Liver (tissue), 8 donors: ENCODE measurements at regions not wholly inside any gene's neighbourhood (a gene's known extent, or its start where the extent isn't known, plus 50 kb on each side); places are given as distances from the start of the nearest gene placed in this dataset.

Experiments used
- DNase-seq: peaks from one replicate; pipeline ENCODE4 v3.0.0-alpha.2; 2017; ENCODE audit warnings: low spot score
- H3K27ac ChIP-seq, 2 donors: one replicate each; pipeline ENCODE4 v1.7.0; 2013; ENCODE audit warnings: inconsistent platforms in 2 of 2, low read length in 2 of 2, control low read depth in 1 of 2, low read depth in 1 of 2, mild to moderate bottlenecking in 1 of 2
- H3K27me3 ChIP-seq, 4 donors: one replicate each; pipeline versions ENCODE4 v1.6.1 to v1.7.0; 2013; ENCODE audit warnings: low read length in 3 of 4, inconsistent platforms in 1 of 4, mild to moderate bottlenecking in 1 of 4, moderate library complexity in 1 of 4; ENCODE audit not compliant: control insufficient read depth in 4 of 4, insufficient read depth in 4 of 4
- H3K36me3 ChIP-seq, 4 donors: one replicate each; pipeline versions ENCODE4 v1.6.1 to v1.7.0; 2013; ENCODE audit warnings: low read length in 3 of 4, mild to moderate bottlenecking in 3 of 4, low read depth in 1 of 4, moderate library complexity in 1 of 4; ENCODE audit not compliant: control insufficient read depth in 4 of 4, insufficient read depth in 3 of 4
- H3K4me1 ChIP-seq, 4 donors: one replicate each; pipeline versions ENCODE4 v1.6.1 to v1.7.0; 2013; ENCODE audit warnings: low read length in 3 of 4, mild to moderate bottlenecking in 3 of 4, moderate library complexity in 1 of 4; ENCODE audit not compliant: control insufficient read depth in 4 of 4, insufficient read depth in 4 of 4
- H3K4me3 ChIP-seq, 3 donors: one replicate each; pipeline versions ENCODE4 v1.6.1 to v1.7.0; 2013; ENCODE audit warnings: low read length in 3 of 3, control low read depth in 1 of 3, low read depth in 1 of 3, mild to moderate bottlenecking in 1 of 3
- H3K9ac ChIP-seq, 2 donors: one replicate each; pipeline ENCODE4 v1.7.0; 2013; ENCODE audit warnings: low read length in 2 of 2, mild to moderate bottlenecking in 2 of 2, moderate library complexity in 2 of 2, control low read depth in 1 of 2, low read depth in 1 of 2
- H3K9me3 ChIP-seq, 4 donors: one replicate each; pipeline versions ENCODE4 v1.6.1 to v1.7.0; 2013; ENCODE audit warnings: low read length in 3 of 4; ENCODE audit not compliant: control insufficient read depth in 4 of 4
- ATF3 ChIP-seq: IDR thresholded peaks from 2 replicates; pipeline ENCODE4 v1.6.1; 2016; ENCODE audit warnings: antibody characterized with exemption
- EGR1 ChIP-seq, 2 donors: IDR thresholded peaks; 2 replicates each; pipeline ENCODE4 v1.6.1; 2016 to 2018; ENCODE audit warnings: antibody characterized with exemption in 2 of 2, low read depth in 2 of 2
- FOXA1 ChIP-seq: IDR thresholded peaks from 2 replicates; pipeline ENCODE4 v1.6.1; 2016; ENCODE audit warnings: antibody characterized with exemption
- FOXA2 ChIP-seq: IDR thresholded peaks from 2 replicates; pipeline ENCODE4 v1.6.1; 2016; ENCODE audit warnings: antibody characterized with exemption
- GABPA ChIP-seq, 2 donors: IDR thresholded peaks in 1 of 2; conservative IDR thresholded peaks in 1 of 2; 2 replicates each; pipeline ENCODE4 v1.6.1; 2016; ENCODE audit warnings: antibody characterized with exemption in 2 of 2, mild to moderate bottlenecking in 1 of 2, moderate library complexity in 1 of 2
- HNF4A ChIP-seq, 2 donors: conservative IDR thresholded peaks; 2 replicates each; pipeline ENCODE4 v1.6.1; 2016; ENCODE audit warnings: antibody characterized with exemption in 2 of 2, mild to moderate bottlenecking in 2 of 2
- HNF4G ChIP-seq: IDR thresholded peaks from 2 replicates; pipeline ENCODE4 v1.6.1; 2016; ENCODE audit warnings: antibody characterized with exemption
- MAX ChIP-seq: IDR thresholded peaks from 2 replicates; pipeline ENCODE4 v1.6.1; 2016; ENCODE audit warnings: antibody characterized with exemption
- NR2F2 ChIP-seq: IDR thresholded peaks from 2 replicates; pipeline ENCODE4 v1.6.1; 2016; ENCODE audit warnings: antibody characterized with exemption
- RAD21 ChIP-seq, 2 donors: IDR thresholded peaks; 2 replicates each; pipeline ENCODE4 v1.6.1; 2016; ENCODE audit warnings: antibody characterized with exemption in 2 of 2, mild to moderate bottlenecking in 2 of 2
- REST ChIP-seq: IDR thresholded peaks from 2 replicates; pipeline ENCODE4 v1.6.1; 2016; ENCODE audit warnings: antibody characterized with exemption, mild to moderate bottlenecking
- RXRA ChIP-seq, 2 donors: IDR thresholded peaks; 2 replicates each; pipeline ENCODE4 v1.6.1; 2017 to 2018; ENCODE audit warnings: antibody characterized with exemption in 2 of 2, mild to moderate bottlenecking in 1 of 2
- SP1 ChIP-seq: IDR thresholded peaks from 2 replicates; pipeline ENCODE4 v1.6.1; 2018; ENCODE audit warnings: antibody characterized with exemption, mild to moderate bottlenecking
- TAF1 ChIP-seq: conservative IDR thresholded peaks from 2 replicates; pipeline ENCODE4 v1.6.1; 2016; ENCODE audit warnings: antibody characterized with exemption, mild to moderate bottlenecking
- YY1 ChIP-seq: IDR thresholded peaks from 2 replicates; pipeline ENCODE4 v1.6.1; 2016; ENCODE audit warnings: antibody characterized with exemption, mild to moderate bottlenecking
- ZBTB33 ChIP-seq: IDR thresholded peaks from 2 replicates; pipeline ENCODE4 v1.6.1; 2016; ENCODE audit warnings: antibody characterized with exemption
- whole genome bisulfite sequencing: extraction: QIAGEN DNeasy Blood & Tissue Kit; methylation state at CpG from one replicate; pipeline ENCODE4 v1.1.7; 2013; 5-methylcytosine and 5-hydroxymethylcytosine counted together
- TF ChIP-seq, protein P1 (sequence below): fragments of 150-350 bp; IDR thresholded peaks from 2 replicates; pipeline ENCODE4 v1.5.1; 2017; ENCODE audit warnings: improper control_type of control experiment, low read depth, low read length; ENCODE audit not compliant: missing input control
- donor health status: healthy.
- donor health status: healthy.
- donor health status: healthy.
- donor health status: healthy.
- donor health status: healthy.

DNA sequence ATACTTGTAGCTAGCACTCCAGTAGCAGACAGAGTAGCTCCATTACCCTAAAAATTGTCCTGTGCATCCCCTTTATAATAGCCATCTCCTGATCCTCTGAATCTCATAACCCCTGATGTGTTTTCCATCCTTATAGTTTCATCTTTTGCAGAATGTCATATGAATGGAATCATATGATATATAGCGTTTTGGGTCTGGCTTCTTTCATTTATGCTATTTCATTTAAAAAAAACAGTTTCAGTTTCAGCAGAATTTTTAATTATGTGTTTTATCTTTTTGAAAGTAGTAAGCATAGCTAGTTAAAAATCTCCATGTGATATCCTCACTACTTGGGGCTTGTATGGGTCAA, 132.7 kb downstream of the KLF13 start:
- Histone ChIP-seq H3K27ac (no peak overlapping the region), H3K27me3 (no peaks in the 10 kb centered on the region), H3K4me3 (no peak overlapping the region), H3K4me1 (no peaks in the 10 kb centered on the region), H3K36me3 (no peaks in the 10 kb centered on the region), H3K9ac (no peak overlapping the region), H3K9me3 (no peaks in the 10 kb centered on the region)
- no peak for DNase-seq
- WGBS, result 86% methylated on average over 1 of the region's 1 CpG
- TF ChIP-seq ATF3 (no peak), HNF4G (no peak), HNF4A (conservative IDR thresholded peaks at IDR 0.05) (no peak), TAF1 (no peak), REST (no peak), ZBTB33 (no peak), GABPA (IDR thresholded peaks at IDR 0.05 in 1 of 2, conservative IDR thresholded peaks at IDR 0.05 in 1 of 2) (no peak), YY1 (no peak), FOXA1 (no peak), MAX (no peak), RAD21 (IDR thresholded peaks at IDR 0.05) (no peak)

DNA sequence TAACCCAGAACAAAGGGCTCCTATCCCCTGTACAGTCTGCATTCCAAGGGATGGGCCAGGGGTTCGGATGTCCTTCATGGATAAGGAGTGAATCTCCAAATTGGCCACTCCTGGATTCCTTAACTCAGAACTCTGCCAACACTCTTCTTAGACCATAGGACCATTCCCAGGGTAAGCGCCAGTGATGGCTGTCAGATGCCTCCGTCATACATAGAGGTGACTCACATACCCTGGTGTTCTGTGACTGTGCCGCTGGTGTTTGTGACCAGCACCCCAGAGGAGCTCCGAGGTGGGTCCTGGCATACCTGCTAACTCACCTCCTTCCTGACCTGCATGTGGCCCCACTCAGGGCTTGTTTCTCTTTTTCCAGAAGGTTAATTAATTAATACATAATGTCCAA, 134.7 kb downstream of the KLF13 start:
- no peaks in the 10 kb centered on the region for H3K36me3 ChIP-seq
- no peaks in the 10 kb centered on the region for H3K4me1 ChIP-seq
- H3K9me3 ChIP-seq, result no peaks in the 10 kb centered on the region
- no peak overlapping the region for H3K4me3 ChIP-seq
- WGBS, result 93% methylated on average over 5 of the region's 5 CpGs
- H3K27me3 ChIP-seq, result no peaks in the 10 kb centered on the region
- TF ChIP-seq NR2F2, result no peak
- TF ChIP-seq EGR1 (IDR thresholded peaks at IDR 0.05; ENCODE audit: low read depth in 2 of 2), result no peak
- no peak for TF ChIP-seq MAX
- no peak for TF ChIP-seq REST
- no peak for TF ChIP-seq FOXA1
- TF ChIP-seq RXRA (IDR thresholded peaks at IDR 0.05), result no peak
- TF ChIP-seq YY1, result no peak
- no peak for TF ChIP-seq SP1
- no peak for TF ChIP-seq ZBTB33
- TF ChIP-seq, protein P1, sequence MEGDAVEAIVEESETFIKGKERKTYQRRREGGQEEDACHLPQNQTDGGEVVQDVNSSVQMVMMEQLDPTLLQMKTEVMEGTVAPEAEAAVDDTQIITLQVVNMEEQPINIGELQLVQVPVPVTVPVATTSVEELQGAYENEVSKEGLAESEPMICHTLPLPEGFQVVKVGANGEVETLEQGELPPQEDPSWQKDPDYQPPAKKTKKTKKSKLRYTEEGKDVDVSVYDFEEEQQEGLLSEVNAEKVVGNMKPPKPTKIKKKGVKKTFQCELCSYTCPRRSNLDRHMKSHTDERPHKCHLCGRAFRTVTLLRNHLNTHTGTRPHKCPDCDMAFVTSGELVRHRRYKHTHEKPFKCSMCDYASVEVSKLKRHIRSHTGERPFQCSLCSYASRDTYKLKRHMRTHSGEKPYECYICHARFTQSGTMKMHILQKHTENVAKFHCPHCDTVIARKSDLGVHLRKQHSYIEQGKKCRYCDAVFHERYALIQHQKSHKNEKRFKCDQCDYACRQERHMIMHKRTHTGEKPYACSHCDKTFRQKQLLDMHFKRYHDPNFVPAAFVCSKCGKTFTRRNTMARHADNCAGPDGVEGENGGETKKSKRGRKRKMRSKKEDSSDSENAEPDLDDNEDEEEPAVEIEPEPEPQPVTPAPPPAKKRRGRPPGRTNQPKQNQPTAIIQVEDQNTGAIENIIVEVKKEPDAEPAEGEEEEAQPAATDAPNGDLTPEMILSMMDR, result no peak
- TF ChIP-seq HNF4A (conservative IDR thresholded peaks at IDR 0.05), result no peak
- no peak for TF ChIP-seq HNF4G
- no peak for TF ChIP-seq ATF3
- TF ChIP-seq FOXA2, result no peak
- no peak for TF ChIP-seq GABPA (IDR thresholded peaks at IDR 0.05 in 1 of 2, conservative IDR thresholded peaks at IDR 0.05 in 1 of 2)
- no peak overlapping the region for H3K27ac ChIP-seq
- peak; percentile 14 for DNase-seq
- H3K9ac ChIP-seq, result no peak overlapping the region
